ENCODE measurements at regions not wholly inside any gene's neighbourhood (a gene's known extent, or its start where the extent isn't known, plus 50 kb on each side); places are given as distances from the start of the nearest gene placed in this dataset.

DNA sequence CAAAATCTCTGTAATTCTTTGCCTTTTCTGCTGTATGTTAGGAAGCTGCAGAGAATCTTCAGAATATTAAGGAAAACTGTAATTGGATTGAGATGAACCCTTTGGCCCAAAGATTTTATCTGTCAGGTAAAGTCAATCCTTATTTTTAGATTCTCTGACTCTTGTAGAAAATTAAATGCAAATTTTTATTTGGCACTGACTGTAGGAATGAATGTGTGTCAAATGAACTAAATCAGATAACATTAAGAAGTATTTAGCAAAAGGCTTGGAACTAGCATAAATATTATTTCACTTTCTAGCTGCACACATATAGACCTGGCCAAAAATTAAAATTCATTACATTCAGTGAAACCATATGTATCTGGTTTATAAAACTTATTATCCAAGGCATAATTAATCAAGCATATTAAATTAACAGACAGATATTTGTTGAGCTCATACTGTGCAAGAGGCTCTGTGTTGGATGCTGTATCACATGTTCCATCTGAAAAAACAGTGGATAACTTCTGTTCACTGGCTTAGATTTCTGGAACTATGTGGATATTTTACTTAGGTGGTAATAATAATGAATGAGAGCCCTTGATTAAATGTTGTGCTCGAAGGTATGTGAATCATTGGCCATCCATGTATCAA is 124.8 kb downstream of the HDGFL1 start:
- H3K36me3 ChIP-seq (ENCODE audit: control insufficient read depth in 2 of 2, extremely low read depth in 1 of 2, insufficient read depth in 2 of 2, low read length in 2 of 2): no peaks in the 10 kb centered on the region
- intact Hi-C loops (cut with micrococcal nuclease): loop anchor here (10.0 kb wide), 1 partner anchor 429 kb away; no protein-coding TSS in a partner anchor
- H3K4me3 ChIP-seq (replicated peaks in 1 of 3; ENCODE audit: insufficient read depth in 1 of 3, low read depth in 1 of 3, low read length in 3 of 3): no peak overlapping the region
- POLR2A ChIA-PET: no interaction called here
- H3K4me1 ChIP-seq (ENCODE audit: control insufficient read depth, extremely low read depth, insufficient read depth, low read length): no peaks in the 10 kb centered on the region
- no peaks in the 10 kb centered on the region for H3K27me3 ChIP-seq (ENCODE audit: control insufficient read depth in 2 of 2, insufficient read depth in 2 of 2, low read length in 2 of 2)
- H3K9me1 ChIP-seq (replicated peaks; ENCODE audit: control insufficient read depth, extremely low read depth, insufficient read depth, low read length): no peaks in the 10 kb centered on the region
- no peaks in the 10 kb centered on the region for H3K9me3 ChIP-seq (replicated peaks; ENCODE audit: control insufficient read depth, insufficient read depth, low read length)
- no peak overlapping the region for H3K4me2 ChIP-seq (ENCODE audit: insufficient read depth, low read length)
- dilution Hi-C loops (cut with MboI; ENCODE audit: extremely low pct_ligation_motif_present, low sequenced_read_pairs): no loop called here
- CTCF ChIA-PET: interaction anchor here (1.5 kb wide), 2 partner anchors 11 to 12 kb away, joined by 4 read pairs; no protein-coding TSS in a partner anchor
- no peak overlapping the region for H3K27ac ChIP-seq (ENCODE audit: insufficient read depth, low read depth, low read length)
- DNase-seq (ENCODE audit: low read depth, low spot score): no peak
- H3K79me2 ChIP-seq (ENCODE audit: control insufficient read depth, insufficient read depth, low read length): no peaks in the 10 kb centered on the region
- no peaks in the 10 kb centered on the region for H4K20me1 ChIP-seq (replicated peaks; ENCODE audit: control insufficient read depth, extremely low read depth, insufficient read depth, low read length)
- H2AFZ ChIP-seq (ENCODE audit: low read depth, low read length): no peak overlapping the region
- no peak for FAIRE-seq
- no peak overlapping the region for H3K9ac ChIP-seq (replicated peaks; ENCODE audit: extremely low read depth, insufficient read depth, low read length)
- no TSS peak for BruUV-seq (replicated peaks)
- TF ChIP-seq POLR2A (IDR thresholded peaks at IDR 0.05; ENCODE audit: low read depth, low read length) (no peak), MYC (IDR thresholded peaks at IDR 0.05; ENCODE audit: low read depth, low read length) (no peak), GATA2 (IDR thresholded peaks at IDR 0.05; ENCODE audit: insufficient read depth, insufficient read length, low read depth, low read length) (no peak)

DNA sequence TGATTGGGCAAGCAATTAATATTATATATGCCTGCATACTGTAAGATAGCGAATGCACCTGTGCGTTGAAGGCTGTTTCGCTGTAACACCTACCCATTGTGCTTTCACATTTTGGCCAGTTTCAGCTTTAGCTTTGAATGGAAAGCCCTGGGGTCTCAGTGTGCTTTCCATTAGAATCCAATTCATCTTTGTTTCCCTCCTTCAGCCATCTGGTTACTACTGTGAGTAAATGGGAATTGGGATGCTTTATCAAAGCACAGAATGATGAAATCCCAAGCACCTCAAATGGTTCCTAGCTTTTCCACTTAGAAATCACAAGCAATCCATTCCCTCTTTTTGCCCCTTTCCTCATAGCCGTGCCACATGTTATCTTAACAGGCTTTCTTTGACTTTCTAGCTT is 127.1 kb downstream of the HDGFL1 start:
- no peaks in the 10 kb centered on the region for H3K27me3 ChIP-seq (ENCODE audit: control insufficient read depth in 2 of 2, insufficient read depth in 2 of 2, low read length in 2 of 2)
- no peak overlapping the region for H3K4me2 ChIP-seq (ENCODE audit: insufficient read depth, low read length)
- H3K9me3 ChIP-seq (replicated peaks; ENCODE audit: control insufficient read depth, insufficient read depth, low read length): no peaks in the 10 kb centered on the region
- POLR2A ChIA-PET: no interaction called here
- H3K4me3 ChIP-seq (replicated peaks in 1 of 3; ENCODE audit: insufficient read depth in 1 of 3, low read depth in 1 of 3, low read length in 3 of 3): no peak overlapping the region
- no TSS peak for BruUV-seq (replicated peaks)
- TF ChIP-seq, protein P1, sequence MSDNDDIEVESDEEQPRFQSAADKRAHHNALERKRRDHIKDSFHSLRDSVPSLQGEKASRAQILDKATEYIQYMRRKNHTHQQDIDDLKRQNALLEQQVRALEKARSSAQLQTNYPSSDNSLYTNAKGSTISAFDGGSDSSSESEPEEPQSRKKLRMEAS (IDR thresholded peaks at IDR 0.05; ENCODE audit: insufficient read depth, insufficient read length): no peak
- TF ChIP-seq EZH2 (IDR thresholded peaks at IDR 0.05; ENCODE audit: borderline replicate concordance, low read depth, low read length, severe bottlenecking): no peak
- TF ChIP-seq, protein P2, sequence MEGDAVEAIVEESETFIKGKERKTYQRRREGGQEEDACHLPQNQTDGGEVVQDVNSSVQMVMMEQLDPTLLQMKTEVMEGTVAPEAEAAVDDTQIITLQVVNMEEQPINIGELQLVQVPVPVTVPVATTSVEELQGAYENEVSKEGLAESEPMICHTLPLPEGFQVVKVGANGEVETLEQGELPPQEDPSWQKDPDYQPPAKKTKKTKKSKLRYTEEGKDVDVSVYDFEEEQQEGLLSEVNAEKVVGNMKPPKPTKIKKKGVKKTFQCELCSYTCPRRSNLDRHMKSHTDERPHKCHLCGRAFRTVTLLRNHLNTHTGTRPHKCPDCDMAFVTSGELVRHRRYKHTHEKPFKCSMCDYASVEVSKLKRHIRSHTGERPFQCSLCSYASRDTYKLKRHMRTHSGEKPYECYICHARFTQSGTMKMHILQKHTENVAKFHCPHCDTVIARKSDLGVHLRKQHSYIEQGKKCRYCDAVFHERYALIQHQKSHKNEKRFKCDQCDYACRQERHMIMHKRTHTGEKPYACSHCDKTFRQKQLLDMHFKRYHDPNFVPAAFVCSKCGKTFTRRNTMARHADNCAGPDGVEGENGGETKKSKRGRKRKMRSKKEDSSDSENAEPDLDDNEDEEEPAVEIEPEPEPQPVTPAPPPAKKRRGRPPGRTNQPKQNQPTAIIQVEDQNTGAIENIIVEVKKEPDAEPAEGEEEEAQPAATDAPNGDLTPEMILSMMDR (IDR thresholded peaks at IDR 0.05; ENCODE audit: extremely low read depth in 1 of 2, insufficient read depth in 1 of 2, low read depth in 1 of 2, low read length in 2 of 2): no peak
- no peak for TF ChIP-seq GATA2 (IDR thresholded peaks at IDR 0.05; ENCODE audit: insufficient read depth, insufficient read length, low read depth, low read length)
- no peak for TF ChIP-seq POLR2A (IDR thresholded peaks at IDR 0.05; ENCODE audit: low read depth, low read length)
- TF ChIP-seq FOS (IDR thresholded peaks at IDR 0.05; ENCODE audit: borderline replicate concordance, insufficient read depth, low read length): no peak
- TF ChIP-seq MYC (IDR thresholded peaks at IDR 0.05; ENCODE audit: low read depth, low read length): no peak
- TF ChIP-seq POLR2AphosphoS5 (IDR thresholded peaks at IDR 0.05; ENCODE audit: insufficient read depth, low read depth, low read length): no peak
- no peak for TF ChIP-seq JUN (IDR thresholded peaks at IDR 0.05; ENCODE audit: borderline replicate concordance, insufficient read depth, insufficient read length, low read depth)
- no peaks in the 10 kb centered on the region for H3K79me2 ChIP-seq (ENCODE audit: control insufficient read depth, insufficient read depth, low read length)
- H3K4me1 ChIP-seq (ENCODE audit: control insufficient read depth, extremely low read depth, insufficient read depth, low read length): peaks cover 4% of the 10 kb centered on the region
- no peak overlapping the region for H3K9ac ChIP-seq (replicated peaks; ENCODE audit: extremely low read depth, insufficient read depth, low read length)
- H3K36me3 ChIP-seq (ENCODE audit: control insufficient read depth in 2 of 2, extremely low read depth in 1 of 2, insufficient read depth in 2 of 2, low read length in 2 of 2): no peaks in the 10 kb centered on the region
- no peaks in the 10 kb centered on the region for H4K20me1 ChIP-seq (replicated peaks; ENCODE audit: control insufficient read depth, extremely low read depth, insufficient read depth, low read length)
- DNase-seq (ENCODE audit: low read depth, low spot score): no peak
- no peak for FAIRE-seq
- intact Hi-C loops (cut with micrococcal nuclease): loop anchor here (10.0 kb wide), 1 partner anchor 432 kb away; no protein-coding TSS in a partner anchor
- H2AFZ ChIP-seq (ENCODE audit: low read depth, low read length): no peak overlapping the region
- H3K9me1 ChIP-seq (replicated peaks; ENCODE audit: control insufficient read depth, extremely low read depth, insufficient read depth, low read length): no peaks in the 10 kb centered on the region
- dilution Hi-C loops (cut with MboI; ENCODE audit: extremely low pct_ligation_motif_present, low sequenced_read_pairs): no loop called here
- no peak overlapping the region for H3K27ac ChIP-seq (ENCODE audit: insufficient read depth, low read depth, low read length)
- CTCF ChIA-PET: interaction anchor here (1.4 kb wide), 1 partner anchor 10 kb away, joined by 3 read pairs; no protein-coding TSS in a partner anchor
